Suprapubic skin (tissue), 4 donors: ENCODE measurements at regions not wholly inside any gene's neighbourhood (a gene's known extent, or its start where the extent isn't known, plus 50 kb on each side); places are given as distances from the start of the nearest gene placed in this dataset.

ENCODE experiments used
- DNase-seq, 2 donors: peaks; one replicate each; pipeline ENCODE4 v3.0.0-alpha.2; 2019; ENCODE audit warnings: low spot score in 2 of 2
- H3K27ac ChIP-seq: fragments of 200-600 bp; sonication (generic); one replicate; pipeline ENCODE4 v1.5.1; 2019
- H3K27me3 ChIP-seq: fragments of 200-600 bp; sonication (generic); one replicate; pipeline ENCODE4 v1.5.1; 2019
- H3K36me3 ChIP-seq: fragments of 200-600 bp; sonication (generic); one replicate; pipeline ENCODE4 v1.5.1; 2019
- H3K4me1 ChIP-seq: fragments of 200-600 bp; sonication (generic); one replicate; pipeline ENCODE4 v1.5.1; 2019
- H3K4me3 ChIP-seq: fragments of 200-600 bp; sonication (generic); one replicate; pipeline ENCODE4 v1.5.1; 2019; ENCODE audit warnings: mild to moderate bottlenecking
- H3K9me3 ChIP-seq: fragments of 200-600 bp; sonication (generic); one replicate; pipeline ENCODE4 v1.5.1; 2019
- CTCF ChIP-seq, 2 donors: fragments of 200-600 bp in 1 of 2; fragments of 450-650 bp in 1 of 2; sonication (generic) in 1 of 2; IDR thresholded peaks; one replicate each; pipeline ENCODE4 v1.5.1; 2016 to 2019; ENCODE audit warnings: antibody characterized with exemption in 2 of 2, mild to moderate bottlenecking in 1 of 2, moderate library complexity in 1 of 2
- EP300 ChIP-seq: sonication (generic); formaldehyde crosslinking; IDR thresholded peaks from one replicate; pipeline ENCODE4 v1.6.1; 2017; ENCODE audit warnings: antibody characterized with exemption
- POLR2A ChIP-seq, 2 donors: fragments of 450-650 bp; IDR thresholded peaks; one replicate each; pipeline ENCODE4 v1.6.1; 2017; ENCODE audit warnings: antibody characterized with exemption in 2 of 2, mild to moderate bottlenecking in 2 of 2, moderate library complexity in 2 of 2
- POLR2AphosphoS5 ChIP-seq, 3 donors: sonication (generic); formaldehyde crosslinking; IDR thresholded peaks; one replicate each; pipeline ENCODE4 v1.6.1; 2017; ENCODE audit warnings: antibody characterized with exemption in 3 of 3
- WGBS: methylation state at CpG from one replicate; pipeline ENCODE4 v1.1.5; 2018; 5-methylcytosine and 5-hydroxymethylcytosine counted together

GRCh38 chr22:19639610-19640135, 74.6 kb upstream of the SEPTIN5 start:
- Histone ChIP-seq H3K9me3 (no peaks in the 10 kb centered on the region), H3K27ac (no peak overlapping the region), H3K36me3 (no peaks in the 10 kb centered on the region), H3K27me3 (peaks cover 13% of the 10 kb centered on the region), H3K4me3 (no peak overlapping the region), H3K4me1 (peaks cover 5% of the 10 kb centered on the region)
- no peak for TF ChIP-seq POLR2A (IDR thresholded peaks at IDR 0.05)
- TF ChIP-seq CTCF (IDR thresholded peaks at IDR 0.05), result no peak
- no peak for TF ChIP-seq POLR2AphosphoS5 (IDR thresholded peaks at IDR 0.05)
- DNase-seq, result peak in 1 of 2 donors; percentile 43
- 89% methylated on average over 12 of the region's 13 CpGs for WGBS

GRCh38 chr22:19640306-19640705, 74.0 kb upstream of the SEPTIN5 start:
- H3K27me3 ChIP-seq, result peaks cover 18% of the 10 kb centered on the region
- DNase-seq, result no peak
- H3K4me3 ChIP-seq, result no peak overlapping the region
- H3K27ac ChIP-seq, result no peak overlapping the region
- H3K4me1 ChIP-seq, result peaks cover 5% of the 10 kb centered on the region
- TF ChIP-seq CTCF (IDR thresholded peaks at IDR 0.05) (no peak), POLR2A (IDR thresholded peaks at IDR 0.05) (no peak), EP300 (no peak), POLR2AphosphoS5 (IDR thresholded peaks at IDR 0.05) (no peak)
- H3K36me3 ChIP-seq, result no peaks in the 10 kb centered on the region
- WGBS, result 86% methylated on average over 4 of the region's 4 CpGs
- no peaks in the 10 kb centered on the region for H3K9me3 ChIP-seq

- H3K9me3 ChIP-seq, result no peaks in the 10 kb centered on the region
- no peaks in the 10 kb centered on the region for H3K36me3 ChIP-seq
- peak in 1 of 2 donors; percentile 75 for DNase-seq
- H3K4me3 ChIP-seq, result no peak overlapping the region
- peaks cover 5% of the 10 kb centered on the region for H3K4me1 ChIP-seq
- no peak for TF ChIP-seq POLR2A (IDR thresholded peaks at IDR 0.05)
- TF ChIP-seq CTCF (IDR thresholded peaks at IDR 0.05), result peak; percentile 1 to 39
- TF ChIP-seq EP300, result no peak
- H3K27ac ChIP-seq, result no peak overlapping the region
- WGBS, result 42% methylated on average over 14 of the region's 25 CpGs
- H3K27me3 ChIP-seq, result peaks cover 18% of the 10 kb centered on the region
Observed at GRCh38 chr22:19641254-19641982, 72.9 kb upstream of the SEPTIN5 start.

DNA sequence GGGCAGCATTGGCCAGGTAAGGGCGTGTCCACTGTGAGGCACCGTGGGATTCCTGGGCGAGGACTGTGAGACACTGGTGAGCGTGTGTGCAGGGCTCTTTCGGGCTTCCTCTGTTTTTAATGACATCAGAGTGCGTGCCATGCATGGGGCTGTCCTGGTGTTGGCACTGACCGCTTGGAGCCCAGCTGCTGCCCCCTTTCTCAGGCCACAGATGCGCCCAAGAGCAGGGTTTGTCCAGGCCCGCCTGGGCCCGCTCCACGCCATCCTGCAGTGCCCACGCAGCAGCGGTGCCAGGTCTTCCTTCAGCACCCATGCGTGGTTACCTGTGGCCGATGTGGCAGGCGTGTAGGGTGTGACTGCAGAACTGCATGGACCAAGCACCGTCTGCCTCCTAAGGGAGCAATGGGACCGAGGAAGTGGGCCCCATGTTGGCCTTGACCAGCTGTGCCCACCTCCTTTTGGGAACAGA, 72.3 kb upstream of the SEPTIN5 start:
- peak in 1 of 2 donors; percentile 62 for DNase-seq
- TF ChIP-seq CTCF (IDR thresholded peaks at IDR 0.05), result no peak
- TF ChIP-seq POLR2AphosphoS5 (IDR thresholded peaks at IDR 0.05), result no peak
- no peak for TF ChIP-seq EP300
- TF ChIP-seq POLR2A (IDR thresholded peaks at IDR 0.05), result no peak
- H3K4me3 ChIP-seq, result no peak overlapping the region
- H3K9me3 ChIP-seq, result no peaks in the 10 kb centered on the region
- peaks cover 18% of the 10 kb centered on the region for H3K27me3 ChIP-seq
- H3K36me3 ChIP-seq, result no peaks in the 10 kb centered on the region
- 78% methylated on average over 18 of the region's 18 CpGs for WGBS
- peaks cover 5% of the 10 kb centered on the region for H3K4me1 ChIP-seq
- H3K27ac ChIP-seq, result no peak overlapping the region

- no peaks in the 10 kb centered on the region for H3K36me3 ChIP-seq
- DNase-seq, result peak in 1 of 2 donors; percentile 4
- H3K4me1 ChIP-seq, result peaks cover 5% of the 10 kb centered on the region
- peaks cover 18% of the 10 kb centered on the region for H3K27me3 ChIP-seq
- no peak overlapping the region for H3K27ac ChIP-seq
- WGBS, result 66% methylated on average over 13 of the region's 13 CpGs
- peaks cover 8% of the 10 kb centered on the region for H3K9me3 ChIP-seq
- TF ChIP-seq POLR2A (IDR thresholded peaks at IDR 0.05) (no peak), CTCF (IDR thresholded peaks at IDR 0.05) (no peak), EP300 (no peak), POLR2AphosphoS5 (IDR thresholded peaks at IDR 0.05) (no peak)
- no peak overlapping the region for H3K4me3 ChIP-seq
Observed at GRCh38 chr22:19643448-19644313, 70.6 kb upstream of the SEPTIN5 start.
